Mesenteric fat pad (tissue), 1 donor: ENCODE measurements at regions not wholly inside any gene's neighbourhood (a gene's known extent, or its start where the extent isn't known, plus 50 kb on each side); places are given as distances from the start of the nearest gene placed in this dataset.
A peak's percentile ranks its signal among the peaks of the same experiment; 100 is the strongest.

Experiments used
- DNase-seq: peaks from one replicate; pipeline ENCODE4 v3.0.0-alpha.2; 2020; ENCODE audit warnings: low spot score
- donor health status: DM: yes; HTN: yes; CAD: no.

DNA sequence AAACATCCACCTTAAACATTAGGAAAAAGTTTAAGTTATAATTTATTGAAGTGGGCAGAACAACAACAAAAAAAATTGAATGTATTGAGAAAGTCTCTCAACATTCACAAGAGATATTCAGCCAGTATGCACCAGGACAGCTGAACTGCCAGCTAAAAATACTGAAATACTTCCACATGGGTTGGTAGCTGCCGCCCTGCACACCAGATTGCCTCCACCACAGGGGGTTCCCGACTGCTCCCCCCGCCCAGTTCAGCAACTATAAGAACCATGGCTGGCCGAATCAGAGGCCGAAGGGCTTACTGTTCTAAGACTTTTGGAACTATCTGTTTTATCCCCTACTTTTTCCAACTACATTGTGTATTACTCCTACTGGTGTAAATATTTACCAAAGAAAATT lies 150.0 kb upstream of the LRP1B start:
- DNase-seq, result no peak

DNA sequence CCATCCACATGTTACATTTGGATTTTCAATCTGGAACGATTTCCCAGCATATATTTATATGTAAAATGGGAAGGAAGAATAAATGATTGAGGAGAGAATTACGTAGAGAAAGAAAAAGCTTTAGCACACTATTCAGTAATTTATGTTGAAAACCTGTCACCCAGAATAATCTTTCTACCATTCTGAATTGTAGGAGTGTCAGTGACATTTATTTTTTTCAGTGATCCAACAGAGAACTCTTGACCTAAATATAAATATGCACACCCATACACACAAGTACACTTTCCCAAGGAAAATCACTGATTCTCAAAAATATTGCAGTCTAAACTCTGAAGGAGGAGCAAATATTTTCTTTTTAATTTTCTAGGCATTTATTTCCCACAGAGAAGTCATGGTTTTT lies 140.2 kb upstream of the LRP1B start:
- no peak for DNase-seq

DNA sequence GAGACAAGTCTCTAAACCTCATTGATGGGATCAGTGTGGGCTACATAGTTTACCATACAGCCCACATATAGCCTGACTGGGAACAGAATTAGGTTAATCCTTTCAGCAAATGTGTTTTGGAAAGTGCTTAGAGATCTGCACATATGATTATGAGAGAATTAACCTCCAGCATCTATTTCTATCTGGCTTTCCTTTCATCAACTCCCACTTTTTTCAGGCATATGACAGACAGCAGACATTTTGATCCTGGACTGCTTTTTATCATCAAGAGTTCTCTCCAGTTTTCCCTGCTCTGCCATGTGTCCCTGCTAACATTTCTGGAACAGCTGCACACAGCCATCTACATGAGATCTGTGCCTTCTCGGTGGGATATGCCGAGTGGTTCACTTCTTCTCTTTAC lies 139.5 kb upstream of the LRP1B start:
- no peak for DNase-seq

DNA sequence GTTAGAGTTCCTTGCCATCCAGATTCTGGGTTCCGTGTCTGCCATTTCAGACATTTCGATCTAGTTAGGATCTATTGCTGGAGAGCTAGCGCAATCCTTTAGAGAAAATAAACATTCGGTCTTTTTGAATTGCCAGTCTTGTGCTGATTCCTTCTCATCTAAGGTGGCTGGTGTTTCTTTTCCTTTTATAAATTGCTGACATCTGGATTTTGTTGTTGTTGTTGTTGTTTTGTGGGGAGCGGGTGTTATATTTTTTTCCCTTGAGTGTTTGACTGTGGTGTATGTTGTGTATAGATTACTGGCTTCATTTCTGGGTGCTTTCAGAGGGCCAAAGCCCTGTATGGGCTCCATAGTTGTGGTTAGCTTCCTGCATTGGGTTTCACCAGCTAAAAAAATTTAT lies 128.5 kb upstream of the LRP1B start:
- DNase-seq, result no peak

DNA sequence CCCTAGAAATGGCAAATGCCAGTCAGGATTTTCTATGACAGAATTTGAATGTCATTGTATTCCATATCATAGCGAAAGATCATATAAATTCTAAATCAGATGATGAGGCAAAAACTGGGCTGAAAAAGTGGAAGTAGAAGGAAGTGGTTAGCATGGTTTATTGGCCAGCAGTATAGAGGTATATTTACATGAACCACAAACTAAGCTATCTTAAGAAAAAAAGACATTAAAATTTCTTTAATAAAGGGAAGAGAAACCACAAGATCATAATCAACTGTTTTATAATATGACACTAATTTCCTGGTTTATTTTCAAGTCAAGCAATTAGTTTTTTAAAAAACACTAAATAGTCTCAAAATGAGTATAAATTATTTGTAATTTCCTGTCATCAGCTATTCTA lies 123.2 kb upstream of the LRP1B start:
- no peak for DNase-seq

DNA sequence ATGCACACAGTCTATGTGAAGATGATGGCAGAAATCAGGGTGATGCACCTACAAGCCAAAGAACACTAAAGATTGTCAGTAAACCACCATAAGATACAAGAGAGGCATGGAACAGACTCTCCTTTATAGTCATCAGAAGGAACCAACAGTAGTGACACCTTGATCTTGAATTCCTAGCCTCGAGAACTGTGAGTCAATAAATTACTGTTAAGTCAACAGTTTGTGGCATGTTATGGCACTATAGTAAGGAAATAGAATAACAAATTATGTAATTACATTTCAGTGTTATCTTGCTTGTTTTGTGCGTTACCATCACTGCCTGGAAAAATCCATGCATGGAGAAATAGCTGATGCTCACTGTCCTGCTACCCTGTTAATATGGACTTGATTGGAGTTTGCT lies 110.2 kb upstream of the LRP1B start:
- DNase-seq, result no peak

DNA sequence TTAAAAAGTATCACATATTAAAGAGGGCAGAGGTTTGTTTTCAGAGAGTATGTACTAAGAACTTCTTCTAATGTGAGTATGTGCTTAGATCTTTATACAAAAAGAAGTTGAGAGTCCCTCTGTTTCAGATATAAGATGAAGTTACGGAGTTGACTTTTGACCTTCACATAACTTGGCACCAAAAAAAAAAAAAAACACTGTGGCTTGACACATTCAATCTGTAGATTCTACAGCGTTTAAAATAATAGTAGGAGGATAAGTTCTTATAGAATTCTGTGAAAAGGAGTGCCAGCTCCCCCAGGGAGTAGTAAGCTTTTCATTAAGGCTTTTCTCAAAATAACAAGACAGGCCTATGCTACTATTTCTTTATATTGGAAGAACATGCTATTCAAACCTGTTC lies 105.4 kb upstream of the LRP1B start:
- no peak for DNase-seq

DNA sequence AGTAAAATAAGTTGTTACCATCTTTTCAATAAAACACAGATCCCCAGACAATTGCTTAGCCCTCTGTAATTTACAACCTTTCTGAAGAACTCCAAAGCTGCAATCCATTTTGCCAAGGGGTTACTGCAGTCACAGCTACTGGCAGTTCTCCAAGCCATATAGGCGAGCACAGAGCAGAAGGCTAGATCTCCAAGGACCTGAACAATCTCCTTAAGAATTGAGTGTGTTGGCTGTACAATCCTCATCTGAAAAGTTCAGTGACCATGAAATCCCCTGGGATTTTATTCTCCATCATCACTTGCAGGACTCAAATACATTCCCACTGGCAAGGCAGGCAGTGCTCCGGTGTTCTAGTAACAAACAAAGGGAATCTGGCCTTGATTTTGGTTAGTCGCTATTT lies 103.9 kb upstream of the LRP1B start:
- no peak for DNase-seq

DNA sequence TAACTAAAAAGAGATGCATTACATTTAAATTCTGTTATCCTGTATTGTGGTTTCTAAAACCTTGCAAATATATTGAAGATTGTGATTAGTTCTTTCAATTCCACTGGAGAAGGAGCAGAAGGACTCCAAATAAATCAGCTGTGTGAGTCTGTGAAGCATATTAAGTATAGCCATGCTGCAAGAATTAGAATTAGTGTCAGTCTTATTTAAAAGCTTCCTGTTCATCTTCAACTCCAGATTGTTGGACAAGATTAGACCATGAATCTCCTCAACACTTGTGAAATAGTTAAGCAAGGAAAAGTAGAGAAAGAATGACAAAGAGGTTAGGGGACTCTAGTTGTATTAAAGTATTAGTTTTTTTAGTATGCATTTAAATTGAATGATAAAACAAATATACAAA lies 92.5 kb upstream of the LRP1B start:
- DNase-seq, result no peak

DNA sequence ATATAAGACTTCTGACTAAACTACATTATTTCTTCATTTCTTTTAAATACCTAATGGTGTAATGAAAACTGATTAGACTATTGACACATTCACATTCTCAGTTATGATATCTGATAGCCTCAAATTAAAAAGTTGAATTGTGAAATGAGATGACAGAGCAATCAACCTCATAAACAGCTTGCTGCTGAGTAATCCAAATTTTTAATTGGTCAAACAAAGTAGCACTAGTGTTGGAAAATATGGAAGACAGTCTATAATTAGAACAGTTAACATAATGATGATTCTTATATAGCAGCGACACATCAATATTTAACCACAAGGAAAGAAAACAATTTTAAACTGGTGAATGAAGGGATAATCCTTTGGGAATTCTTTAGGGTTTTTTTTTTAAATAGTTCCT lies 91.9 kb upstream of the LRP1B start:
- DNase-seq, result no peak

DNA sequence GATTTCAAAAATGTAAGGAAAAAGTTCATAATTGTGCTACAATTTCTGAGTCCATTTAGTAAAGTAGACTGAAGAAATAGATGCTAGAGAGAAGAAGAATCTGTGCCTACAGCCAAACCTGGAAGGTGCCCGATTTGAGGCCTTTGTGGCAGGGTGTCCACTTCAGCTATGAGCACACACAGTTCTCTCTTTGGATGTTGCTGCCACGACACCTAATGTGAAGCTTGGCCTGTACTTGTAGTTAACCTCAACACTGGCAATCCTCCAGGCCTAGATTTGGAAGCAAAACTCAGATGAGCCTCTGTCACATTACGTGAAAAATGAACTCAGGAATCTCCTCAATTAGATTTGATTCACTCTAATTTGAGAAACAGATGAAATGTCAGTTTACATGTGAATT lies 90.1 kb upstream of the LRP1B start:
- no peak for DNase-seq

DNA sequence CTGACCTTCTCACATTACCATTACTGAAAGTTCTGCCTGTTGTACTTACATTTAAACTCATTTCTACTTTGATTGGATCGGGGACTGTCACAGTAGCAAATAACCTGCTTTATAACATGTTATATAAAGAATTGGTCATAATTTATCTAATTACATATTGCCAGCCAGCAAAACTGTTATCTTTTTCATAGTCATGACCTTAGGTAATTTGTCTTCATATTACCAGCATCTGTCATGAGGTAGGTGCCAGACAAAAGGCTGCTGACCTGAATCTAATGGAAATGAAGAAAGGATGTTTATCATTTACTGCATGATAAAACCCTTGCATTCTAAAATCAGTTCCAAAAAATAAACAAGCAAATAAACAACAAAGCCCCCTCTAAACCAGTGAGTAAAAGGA lies 89.4 kb upstream of the LRP1B start:
- DNase-seq, result no peak

DNA sequence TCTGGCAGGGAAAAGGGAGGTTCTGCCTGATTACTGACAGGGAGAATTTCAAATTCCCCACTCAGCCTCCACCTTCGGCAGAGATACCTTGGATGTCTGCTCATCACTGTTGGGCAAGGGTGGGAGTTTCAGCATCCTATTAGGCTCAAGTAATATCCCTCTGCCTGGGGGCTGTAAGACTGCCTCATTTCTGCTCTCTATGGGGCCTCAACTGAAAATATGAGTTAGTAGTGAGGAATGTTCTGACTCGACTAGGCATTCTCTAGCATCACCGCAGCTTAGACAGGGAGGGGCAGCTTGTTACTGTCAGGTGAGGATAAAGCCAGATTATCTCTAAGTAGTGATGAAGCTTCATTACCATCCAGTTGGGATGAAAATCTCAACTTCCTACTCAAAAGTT lies 87.7 kb upstream of the LRP1B start:
- no peak for DNase-seq

DNA sequence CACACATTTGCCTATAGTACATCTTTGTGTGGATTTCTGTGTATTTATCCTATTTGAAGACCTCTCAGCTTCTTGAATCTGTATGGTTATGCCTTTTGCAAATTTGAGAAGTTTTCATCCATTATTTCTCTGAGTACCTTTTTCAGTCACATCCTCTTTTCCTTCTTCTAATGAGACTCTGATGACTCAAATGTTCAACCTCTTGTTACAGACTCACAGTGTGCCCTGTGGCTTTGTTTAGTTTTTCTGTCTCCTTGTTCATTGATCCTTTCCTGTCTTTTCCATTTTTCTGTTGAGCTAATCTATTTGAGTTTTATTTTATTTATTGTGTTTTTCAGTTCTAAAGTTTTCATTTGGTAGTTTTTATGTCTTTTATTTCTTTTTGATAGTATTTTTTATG lies 87.0 kb upstream of the LRP1B start:
- no peak for DNase-seq

DNA sequence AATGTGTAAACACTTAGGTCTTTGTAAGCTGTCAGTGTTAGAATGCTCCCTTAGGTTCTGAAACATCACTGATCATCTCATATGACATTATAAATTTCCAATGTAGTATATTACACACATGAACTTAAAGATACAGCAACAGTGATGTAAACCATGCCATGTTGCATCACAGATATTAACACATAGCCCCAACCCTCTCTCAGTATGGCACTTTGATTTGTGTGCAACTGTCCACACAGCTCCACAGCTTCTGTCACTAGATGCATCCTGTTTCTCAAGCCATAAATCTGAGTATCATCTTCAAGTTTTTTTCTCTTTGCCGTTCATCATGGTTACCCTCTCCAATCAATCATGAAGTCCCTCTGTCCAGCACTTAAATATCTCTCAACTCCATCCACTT lies 69.2 kb upstream of the LRP1B start:
- DNase-seq, result no peak

DNA sequence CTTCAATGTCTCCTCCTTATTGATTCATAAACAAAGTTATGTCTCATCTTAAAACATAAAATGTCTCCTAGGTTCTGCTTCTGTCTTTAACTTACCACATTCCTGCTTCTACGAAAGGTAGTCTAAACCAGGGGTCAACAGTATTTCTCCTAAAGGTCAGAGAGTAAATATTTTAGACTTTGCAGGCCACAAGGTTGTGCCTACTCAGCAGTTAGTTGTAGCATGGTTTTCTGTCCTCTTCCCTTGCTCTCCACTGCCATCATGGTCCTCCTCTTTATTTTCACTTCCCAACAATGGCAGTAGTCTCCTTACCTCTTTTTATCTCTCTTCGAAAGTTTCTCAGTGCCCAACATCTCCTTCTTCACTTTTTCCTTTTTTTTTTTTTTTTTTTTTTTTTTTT lies 68.3 kb upstream of the LRP1B start:
- no peak for DNase-seq

DNA sequence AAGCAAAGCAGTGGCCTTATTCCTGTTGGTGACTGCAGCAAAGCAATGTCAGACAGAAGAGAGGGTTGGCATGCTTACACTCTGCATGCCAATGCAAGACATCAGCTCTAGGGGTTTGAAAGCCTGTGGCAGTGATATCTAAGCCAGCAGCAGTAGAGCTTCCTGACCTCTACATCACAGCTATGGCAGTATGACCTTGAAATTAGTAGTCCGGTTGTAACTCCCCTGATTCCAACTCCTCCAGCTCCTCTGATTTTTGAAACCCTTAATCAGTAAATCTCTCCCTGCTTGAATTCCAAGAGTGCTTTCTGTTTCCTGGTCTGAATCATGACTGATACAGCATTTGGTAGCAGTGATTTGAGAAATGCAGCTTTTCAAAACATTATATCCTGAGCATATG lies 60.0 kb upstream of the LRP1B start:
- no peak for DNase-seq

DNA sequence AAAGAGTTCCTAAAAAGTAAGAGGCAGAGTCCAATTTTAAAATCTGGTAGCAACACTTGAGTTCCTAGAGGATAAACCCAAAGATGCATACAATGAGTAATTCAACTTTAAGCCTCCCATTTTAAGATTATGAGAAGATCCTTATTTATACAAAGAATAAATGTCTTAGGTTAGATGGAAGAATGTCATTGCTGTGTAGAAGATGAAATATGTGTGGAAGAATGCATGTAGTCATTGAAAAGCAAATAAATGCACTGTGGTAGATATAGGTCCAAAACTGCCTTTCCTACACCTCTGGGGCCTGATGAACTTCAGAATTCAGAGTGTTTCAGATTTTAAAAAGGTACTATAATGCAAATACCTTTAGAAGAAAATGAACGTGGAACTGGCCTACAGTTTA lies 58.7 kb upstream of the LRP1B start:
- DNase-seq, result no peak

DNA sequence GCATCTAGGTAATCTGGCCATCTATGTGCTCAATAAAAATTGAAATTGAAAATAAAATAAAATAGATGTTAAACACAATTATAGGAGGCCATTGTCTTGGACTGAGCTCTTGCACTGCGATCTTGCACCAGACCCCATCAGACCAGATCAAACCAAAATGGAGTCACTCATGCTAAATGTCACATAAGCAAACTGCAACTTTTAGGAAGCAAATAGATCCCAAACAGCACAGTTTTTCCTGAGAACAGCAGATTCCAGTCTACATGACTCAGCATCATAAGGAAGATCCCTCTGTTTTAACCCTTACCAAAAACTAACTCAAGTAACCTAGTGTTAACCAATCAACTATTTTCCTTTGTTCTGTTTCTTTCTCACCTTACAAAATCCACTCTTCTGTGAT lies 57.7 kb upstream of the LRP1B start:
- DNase-seq, result no peak

DNA sequence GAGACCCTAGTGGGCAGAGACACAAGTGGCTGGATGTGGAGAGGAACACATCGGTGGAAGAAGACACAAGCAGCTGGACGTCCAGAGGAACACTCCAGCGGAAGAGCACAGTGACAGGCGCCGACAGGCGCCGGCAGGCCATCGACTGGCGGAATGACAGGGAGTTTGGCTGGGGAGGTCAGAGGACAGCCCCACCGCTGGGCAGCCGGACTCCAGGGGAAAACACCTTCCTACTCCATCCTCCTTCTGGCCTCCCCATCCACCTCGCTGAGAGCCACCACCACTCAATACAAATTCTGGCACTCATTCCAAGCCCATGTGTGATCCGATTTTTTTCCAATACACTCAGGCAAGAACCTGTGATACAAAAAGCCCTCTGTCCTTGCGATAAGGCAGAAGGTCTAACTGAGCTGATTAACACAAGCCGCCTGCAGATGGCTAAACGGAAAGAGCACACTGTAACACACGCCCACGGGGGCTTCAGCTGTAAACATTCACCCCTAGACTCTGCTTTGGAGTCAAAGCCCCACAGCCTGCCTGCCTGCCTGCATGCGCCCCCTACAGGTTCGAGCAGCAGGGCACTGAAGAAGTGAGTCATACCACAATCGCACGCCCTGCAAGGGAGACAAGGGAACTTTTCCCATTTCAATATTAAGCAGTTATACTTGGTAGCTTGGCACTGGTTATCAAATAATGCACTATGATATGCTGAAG lies 50.2 kb upstream of the LRP1B start:
- DNase-seq, result peak; percentile 67
